Kasumi-1 (cell line): ENCODE measurements at regions not wholly inside any gene's neighbourhood (a gene's known extent, or its start where the extent isn't known, plus 50 kb on each side); places are given as distances from the start of the nearest gene placed in this dataset.
A peak's percentile ranks its signal among the peaks of the same experiment; 100 is the strongest.

Source experiments
- DNase-seq, 2 experiments: peaks; one replicate each; lab custom pipeline; 2025; lab: John Stamatoyannopoulos, UW

DNA sequence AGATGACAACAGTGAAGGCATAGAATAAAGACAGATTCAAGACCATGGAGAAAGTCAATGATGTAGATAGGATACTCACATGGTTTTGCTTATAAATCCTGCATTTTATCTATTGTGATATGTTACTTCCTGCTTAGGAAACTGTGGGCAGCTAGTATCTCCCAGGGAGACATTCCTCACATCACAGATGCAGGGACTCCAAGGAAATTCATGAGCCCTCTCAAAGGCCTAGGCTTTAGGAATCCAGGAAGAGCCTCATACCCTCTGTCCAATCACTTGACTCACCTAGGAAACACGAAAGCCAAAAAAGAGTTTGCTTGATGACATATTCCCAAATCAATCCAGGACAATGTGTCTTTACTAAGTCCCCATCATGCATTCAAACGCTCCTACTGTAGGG lies 247.8 kb upstream of the KLHL29 start:
- no peak for DNase-seq

DNA sequence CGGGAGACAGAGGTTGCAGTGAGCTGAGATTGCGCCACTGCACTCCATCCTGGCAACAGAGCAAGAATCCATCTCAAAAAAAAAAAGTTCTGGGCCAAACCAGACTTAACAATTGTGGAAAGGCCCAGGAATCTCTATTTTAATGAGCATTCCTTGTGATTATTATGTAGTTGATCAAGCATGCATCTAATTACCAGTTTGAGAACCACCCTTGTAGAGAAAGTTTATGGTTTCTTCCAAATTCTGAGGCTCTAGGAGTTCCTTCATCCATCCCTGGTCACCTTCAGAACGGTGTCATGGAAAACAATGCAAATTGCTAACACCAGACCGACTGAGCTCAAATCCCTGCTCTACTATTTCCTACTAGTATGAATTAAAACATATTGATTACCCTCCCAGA lies 246.3 kb upstream of the KLHL29 start:
- no peak for DNase-seq

DNA sequence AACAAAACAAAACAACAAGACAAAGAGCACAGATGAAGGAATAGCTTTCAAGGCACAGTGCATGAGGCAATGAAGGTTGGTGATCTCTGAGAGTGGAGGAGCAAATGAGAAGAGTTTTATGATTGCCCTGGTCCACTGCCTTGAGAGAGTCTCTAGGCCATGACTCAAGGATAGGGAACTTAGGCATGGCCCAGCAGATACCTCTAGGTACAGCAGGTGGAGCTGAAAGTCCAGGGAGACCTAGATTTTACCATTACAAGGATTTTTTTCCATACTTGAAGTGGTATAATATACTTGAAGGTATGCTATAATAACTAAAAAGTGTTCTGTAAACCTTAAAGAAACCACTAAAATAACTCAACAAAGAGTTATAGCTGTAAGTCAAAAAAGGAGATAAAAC lies 239.5 kb upstream of the KLHL29 start:
- no peak for DNase-seq

DNA sequence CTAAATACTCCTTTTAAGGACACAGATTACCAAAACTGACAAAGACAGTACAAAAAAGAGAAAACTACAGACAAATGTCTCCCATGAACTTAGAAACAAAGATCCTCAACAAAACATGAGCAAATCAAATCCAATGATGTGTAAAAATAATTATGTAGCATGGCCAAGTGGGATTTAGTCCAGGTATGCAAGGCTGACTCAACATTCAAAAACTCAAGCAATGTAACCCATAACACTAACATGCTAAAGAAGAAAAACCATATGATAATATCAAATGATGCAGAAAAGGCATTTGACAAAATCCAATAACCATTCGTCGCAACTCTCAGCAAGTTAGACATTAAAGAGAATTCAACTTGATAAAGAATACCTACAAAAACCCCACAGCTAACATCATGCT lies 239.0 kb upstream of the KLHL29 start:
- no peak for DNase-seq

DNA sequence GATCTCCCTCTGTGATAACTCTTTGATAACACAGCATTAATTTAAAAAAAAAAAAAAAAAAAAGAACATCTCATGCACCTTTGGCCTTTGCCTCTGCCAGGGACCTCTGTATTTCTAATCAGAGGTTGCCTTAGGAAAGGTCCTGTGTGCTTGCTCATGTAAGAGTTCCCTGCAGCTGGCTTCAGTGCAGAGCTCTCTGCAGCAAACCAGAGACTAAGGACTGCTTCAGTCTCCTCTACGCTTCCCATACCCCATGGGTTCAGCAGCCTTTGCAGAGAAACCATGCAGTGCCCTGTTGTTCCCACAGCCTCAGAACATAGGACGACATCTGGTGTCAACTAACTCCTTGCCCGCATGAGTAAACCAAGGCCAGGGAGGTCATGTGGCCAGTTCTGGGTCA lies 236.6 kb upstream of the KLHL29 start:
- no peak for DNase-seq

DNA sequence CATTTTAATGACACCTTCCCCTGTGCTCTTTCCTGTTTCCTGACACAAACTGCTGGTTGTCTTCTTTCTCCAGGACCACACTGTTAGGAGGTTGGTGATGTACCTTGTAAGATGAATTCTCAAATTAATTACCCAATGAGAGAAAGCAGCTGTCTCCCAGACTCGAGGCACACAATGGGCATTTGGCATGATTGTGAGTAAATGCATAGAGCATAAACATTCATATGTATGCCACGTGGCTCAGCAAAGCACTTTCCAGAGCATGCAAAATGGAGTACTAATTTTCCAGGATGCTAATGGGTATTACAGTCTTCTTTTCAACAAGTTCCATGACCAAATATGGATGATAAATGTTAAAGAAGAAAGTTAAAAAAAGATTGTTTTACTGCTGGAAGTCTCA lies 235.2 kb upstream of the KLHL29 start:
- DNase-seq: no peak

DNA sequence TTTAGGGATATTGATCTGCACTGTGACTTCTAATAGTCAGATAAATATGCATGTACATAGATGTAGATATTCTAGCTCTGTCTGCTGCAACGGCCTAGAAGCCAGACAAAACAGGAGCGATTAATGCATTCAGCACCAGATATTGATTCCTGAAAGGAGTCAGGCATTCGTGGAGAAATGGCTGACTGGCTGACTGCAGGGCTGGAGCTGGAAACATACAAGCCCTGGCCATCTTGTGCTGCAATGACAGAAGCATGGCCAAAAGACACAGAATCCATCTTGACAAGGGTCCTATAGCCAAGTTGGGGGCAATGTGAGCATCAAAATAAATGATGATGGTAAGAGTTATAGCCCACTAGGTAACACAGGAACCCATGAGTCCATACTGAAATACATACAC lies 231.5 kb upstream of the KLHL29 start:
- DNase-seq: no peak

DNA sequence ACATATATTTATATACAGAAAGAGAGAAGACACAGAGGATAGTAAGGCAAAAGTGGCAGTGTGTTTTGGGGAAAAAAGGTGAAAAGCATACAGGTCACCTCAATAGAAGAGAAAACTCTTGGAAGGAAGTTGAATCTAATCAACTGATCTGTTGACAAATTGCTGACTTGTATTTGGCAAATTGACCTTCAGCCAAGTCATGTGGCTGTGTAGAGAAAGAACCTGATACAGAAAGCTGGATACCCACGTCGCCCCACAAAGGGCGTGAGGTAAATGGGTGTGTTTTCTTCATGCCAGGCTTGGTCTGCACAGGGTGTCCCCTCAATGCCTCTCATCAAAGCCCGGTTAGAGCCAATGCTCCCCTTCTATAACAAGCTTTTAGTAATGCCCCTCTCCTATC lies 230.0 kb upstream of the KLHL29 start:
- no peak for DNase-seq

DNA sequence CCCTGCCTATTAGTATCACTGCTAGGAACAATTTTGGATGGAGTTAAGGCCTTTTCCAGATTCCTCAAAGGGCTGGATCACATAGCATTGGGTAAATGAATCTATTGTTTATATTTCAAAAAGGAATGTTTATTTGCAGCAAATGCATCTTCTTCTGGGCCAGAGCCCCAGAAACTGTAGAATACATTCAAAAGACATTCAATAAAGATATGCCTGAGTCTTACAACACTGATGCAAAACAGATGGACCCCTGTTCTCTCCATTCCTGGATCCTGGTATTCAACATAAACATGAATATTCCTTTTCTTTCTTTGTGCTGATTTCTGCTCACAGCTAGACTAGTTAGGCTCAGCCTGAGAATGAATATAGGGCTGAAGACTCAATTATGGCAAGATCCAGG lies 227.2 kb upstream of the KLHL29 start:
- DNase-seq: no peak

DNA sequence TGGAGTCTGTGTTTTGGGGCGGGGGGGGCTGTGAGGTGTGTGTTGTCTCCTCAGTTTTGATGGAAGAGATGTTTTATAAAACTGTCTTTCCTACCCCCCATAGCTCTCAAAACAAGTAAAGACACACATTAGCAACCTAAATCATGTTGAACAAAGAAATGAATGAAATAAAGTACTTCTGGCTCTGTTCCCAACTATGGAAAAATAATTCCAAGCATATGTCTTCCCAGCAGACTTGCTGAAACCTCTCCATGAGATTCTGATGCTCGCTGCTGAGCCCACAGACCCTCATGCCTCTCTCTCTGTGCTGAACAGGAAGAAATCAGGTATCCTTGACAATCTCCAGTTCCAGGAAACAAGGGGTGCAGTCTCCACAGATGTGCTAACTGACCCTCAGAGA lies 226.7 kb upstream of the KLHL29 start:
- DNase-seq: no peak

DNA sequence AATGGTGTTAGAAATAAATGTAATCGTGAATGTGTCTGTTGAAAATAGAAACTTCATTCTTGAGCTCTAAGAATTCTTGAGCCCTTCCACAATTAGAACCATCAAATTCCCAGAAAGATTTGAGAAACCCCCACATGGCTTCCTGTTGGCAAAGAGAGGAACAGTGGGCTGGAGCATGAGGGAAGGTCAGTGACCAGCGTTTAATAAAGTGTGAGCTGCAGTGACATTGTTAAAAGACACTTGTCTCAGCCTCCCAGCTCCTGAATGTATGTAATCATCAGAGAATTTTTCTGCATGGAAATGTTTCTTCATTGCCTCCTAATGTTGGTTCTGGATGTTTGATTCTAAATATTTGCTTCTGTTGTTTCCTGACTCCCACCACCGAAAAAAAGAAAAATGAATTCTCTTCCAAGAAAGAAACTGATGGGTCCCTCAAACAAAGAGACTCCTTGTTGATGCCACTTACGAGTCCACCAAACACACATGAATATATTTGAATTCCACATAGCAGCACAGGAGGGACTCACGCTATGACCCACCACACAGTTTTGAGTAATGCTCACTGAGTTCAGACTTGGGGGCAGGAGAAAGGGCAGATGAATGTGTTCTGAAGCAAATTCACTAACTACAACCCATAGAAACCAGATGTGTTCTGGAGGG lies 225.1 kb upstream of the KLHL29 start:
- no peak for DNase-seq

DNA sequence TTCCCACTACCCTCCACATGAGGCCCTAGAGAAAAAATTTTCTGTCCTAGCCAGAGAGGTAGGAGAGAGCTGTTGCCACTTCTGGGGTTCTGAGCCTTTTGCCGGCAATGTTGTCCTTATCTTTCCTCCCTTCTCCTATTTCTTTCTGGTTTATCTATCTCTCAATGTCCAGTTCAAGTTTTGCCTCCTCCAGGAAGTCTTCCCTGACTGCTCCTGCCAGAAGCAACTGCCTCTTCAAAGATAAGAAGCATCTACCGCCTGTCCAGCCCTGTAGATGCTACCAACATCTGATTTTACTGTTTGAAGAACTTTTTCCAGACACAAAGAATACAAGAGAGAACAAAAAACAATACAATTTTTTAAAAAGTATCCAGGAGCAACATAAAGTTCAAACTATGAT lies 220.8 kb upstream of the KLHL29 start:
- no peak for DNase-seq

DNA sequence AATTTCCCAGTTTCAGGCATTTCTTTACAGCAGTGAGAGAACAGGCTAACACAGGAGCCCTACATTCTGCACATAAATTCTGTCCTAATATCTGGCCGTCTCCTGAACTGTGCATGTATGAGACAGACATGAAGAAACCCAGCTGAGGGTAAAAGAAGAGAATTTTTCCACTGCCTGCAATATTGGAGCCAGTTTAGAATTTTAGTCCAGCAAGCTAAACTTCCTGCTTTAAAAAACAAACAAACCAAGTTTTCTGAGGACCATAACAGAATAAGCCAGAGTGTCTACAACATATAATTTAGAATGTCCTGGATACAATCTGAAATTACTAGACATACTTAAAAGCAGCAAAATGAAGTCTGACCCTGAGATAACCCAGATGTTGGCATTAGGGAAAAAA lies 215.1 kb upstream of the KLHL29 start:
- no peak for DNase-seq

DNA sequence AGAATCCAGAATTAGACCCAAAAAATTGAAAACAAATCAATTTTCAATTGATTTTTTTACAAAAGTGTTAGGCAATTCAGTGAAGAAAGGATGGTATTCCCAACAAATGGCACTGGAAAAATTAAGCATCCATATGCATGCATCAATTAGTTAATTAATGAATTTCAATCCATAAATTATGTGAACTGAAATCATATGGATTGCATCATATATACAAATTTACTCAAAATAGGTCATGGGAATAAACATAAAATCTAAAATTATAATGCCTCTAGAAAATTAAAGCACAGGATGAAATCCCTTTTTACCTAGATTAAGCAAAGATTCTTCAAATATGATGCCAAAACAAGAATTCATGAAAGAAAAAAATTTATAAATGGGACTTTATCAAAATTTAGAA lies 213.9 kb upstream of the KLHL29 start:
- no peak for DNase-seq

DNA sequence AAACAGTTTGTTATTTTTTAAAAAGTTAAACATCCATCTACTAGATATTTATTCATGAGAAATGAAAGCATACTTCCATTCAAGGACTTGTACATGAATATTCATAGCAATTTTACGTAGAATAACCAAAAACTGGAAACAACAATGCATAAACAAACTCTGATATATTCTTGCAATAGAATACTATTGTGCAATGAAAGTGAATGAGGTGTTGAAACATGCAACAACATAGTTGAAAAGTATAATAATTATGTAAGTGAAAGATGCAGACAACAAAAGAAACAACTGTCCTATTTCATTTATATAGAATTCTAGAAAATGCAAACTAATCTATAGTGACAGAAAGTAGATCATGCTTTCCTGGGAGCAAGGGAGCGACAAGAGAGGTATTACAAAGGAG lies 206.6 kb upstream of the KLHL29 start:
- no peak for DNase-seq

DNA sequence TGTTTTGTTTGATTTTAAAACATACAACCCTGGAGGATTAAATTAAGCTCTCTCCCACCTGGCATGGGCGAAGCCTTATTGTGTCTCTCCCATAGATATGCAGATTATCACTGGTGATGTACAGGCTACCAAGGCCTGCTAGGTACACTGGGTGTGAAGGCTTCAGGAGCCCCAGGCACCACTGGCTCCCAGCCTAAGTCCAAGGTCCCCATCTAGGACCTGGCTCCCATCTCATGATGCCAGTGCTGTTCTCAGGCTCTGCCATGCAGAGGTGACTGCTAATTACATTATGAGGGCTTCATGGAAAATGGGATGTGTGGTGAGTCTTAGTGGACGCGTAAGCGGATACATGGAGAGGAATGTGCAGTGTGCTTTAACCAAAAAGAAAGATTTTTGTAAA lies 201.2 kb upstream of the KLHL29 start:
- no peak for DNase-seq

DNA sequence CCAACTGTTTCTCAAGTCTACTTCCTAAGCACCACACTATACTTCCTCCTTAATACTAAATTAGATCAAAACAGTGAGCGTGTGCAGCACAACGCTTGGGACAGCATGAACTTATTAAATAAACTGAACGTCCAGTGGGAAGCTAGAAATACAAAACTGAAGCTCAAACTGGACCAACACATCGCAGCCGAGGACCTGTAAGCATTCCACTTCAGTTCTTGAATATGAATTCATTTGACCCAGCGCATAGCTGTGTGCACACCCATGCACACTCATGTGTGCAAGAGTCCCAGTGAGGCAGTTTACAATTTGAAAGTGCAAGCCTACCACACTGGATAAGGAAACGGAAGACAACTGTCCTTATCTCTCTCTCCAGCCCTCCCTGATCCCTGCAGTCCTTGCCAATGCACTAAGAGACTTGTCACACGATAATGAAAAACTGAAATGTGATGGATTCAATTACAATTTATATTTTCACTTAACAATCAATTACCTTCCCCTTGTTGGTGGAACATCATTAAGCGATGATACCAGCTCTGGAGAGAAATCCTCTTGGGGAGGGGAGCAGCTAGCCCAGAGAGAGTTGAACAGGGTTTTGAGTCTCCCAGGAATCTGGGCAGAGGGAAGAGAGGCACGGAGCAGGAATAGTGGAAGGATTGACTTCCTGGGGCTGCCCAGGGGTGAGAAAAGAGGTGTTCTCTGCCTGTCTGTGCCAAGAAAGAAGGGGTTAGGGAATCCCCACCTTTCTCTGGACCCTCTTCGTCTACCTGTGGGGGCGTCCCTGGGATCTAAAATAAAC lies 186.5 kb upstream of the KLHL29 start:
- peak in 1 of 2 experiments; percentile 1 for DNase-seq

DNA sequence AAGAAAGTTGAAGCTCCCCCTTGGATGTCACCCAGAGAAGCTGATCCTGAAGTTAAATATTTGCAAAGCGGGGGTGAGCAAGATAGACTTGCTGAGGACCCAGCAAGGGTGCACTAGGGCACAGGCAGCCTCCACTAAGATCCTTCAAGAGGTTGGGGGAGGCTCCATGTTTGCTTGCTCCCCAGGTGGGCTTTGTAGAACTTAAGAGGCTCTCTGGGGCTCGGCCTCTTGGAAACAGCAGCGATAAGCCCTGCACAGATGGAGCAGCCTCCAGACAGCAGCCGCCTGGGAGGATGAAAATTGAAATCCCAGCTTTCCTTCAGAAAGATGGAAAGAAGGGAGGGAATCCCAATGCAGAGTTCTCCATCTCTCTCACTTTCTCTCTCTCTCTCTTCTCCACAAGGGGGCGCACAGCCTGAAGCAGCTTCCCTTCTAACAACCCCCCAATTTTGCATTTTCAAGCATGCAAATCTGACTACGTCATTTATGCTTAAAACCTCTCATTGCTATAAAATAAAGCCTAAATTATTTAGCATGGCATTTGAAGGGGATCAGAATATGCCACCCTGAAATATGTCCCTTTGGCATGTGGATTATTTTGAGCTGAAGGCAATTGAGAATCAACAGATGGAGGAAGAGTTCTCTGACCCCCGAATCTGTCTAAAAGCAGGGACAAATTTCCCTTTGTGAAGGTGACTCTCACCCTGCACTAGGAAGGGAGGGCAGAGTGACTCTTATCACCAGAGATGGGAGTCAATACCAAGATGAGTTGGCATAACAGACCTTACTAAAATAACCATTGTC lies 185.7 kb upstream of the KLHL29 start:
- DNase-seq: peak in 1 of 2 experiments; percentile 22

DNA sequence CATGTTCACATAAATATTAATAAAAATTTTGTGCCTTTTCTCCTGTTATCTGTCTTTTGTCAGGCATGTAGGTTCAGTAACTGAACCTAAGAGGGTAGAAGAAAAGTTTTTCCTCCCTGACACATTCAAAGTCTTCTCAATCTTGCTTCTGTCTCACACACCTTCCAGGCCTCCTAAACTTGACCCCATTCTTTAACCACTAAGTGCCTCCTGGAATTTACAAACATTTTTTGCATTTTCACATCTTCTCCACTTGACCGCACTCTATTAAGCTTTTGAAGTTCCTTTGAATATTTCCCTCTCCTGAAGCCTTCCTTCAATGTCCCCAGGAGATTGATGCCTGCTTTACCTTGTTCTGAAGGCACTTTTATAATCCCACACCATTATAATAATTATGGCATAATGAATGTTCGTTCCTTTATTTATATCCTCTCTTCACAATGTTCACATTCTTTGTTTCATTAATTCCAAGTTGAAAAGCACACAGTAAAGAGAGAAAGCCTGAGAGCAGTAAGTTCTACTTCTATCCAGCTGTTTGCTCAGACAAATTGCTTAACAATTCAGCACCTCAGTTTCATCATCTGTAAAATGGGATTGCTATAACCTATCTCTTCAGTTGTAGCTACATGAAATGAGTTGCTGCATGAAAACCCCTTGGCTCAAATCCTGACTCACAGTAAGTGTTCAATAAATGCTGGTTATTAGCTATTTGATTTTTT lies 184.8 kb upstream of the KLHL29 start:
- no peak for DNase-seq

DNA sequence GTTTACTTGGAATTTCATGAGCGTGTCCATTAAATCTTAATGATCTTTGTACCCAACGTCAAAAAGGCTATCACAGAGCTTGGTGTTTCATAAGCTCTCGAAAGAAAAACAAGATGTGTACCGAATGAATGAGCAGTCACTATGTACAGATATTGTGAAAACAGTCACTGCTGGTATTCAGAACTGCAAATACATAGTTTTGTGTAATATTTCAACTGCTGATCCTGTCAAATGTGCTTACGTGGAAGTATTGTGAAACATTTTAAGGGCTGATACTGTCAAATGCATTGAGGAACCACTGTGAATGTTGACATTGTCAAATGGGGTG lies 184.2 kb upstream of the KLHL29 start:
- DNase-seq: no peak

DNA sequence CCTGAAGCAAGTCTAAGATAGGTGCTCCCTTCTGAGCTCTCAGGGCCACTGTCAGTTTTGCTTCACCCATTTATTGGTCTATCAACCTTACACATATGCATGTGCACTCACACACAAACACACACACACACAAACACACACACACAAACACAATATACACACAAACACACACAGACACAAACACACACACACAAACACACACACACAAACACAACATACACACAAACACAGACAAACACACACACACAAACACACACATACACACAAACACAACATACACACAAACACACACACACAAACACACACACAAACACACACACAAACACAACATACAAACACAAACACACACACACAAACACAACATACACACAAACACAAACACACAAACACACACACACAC lies 181.6 kb upstream of the KLHL29 start:
- no peak for DNase-seq

DNA sequence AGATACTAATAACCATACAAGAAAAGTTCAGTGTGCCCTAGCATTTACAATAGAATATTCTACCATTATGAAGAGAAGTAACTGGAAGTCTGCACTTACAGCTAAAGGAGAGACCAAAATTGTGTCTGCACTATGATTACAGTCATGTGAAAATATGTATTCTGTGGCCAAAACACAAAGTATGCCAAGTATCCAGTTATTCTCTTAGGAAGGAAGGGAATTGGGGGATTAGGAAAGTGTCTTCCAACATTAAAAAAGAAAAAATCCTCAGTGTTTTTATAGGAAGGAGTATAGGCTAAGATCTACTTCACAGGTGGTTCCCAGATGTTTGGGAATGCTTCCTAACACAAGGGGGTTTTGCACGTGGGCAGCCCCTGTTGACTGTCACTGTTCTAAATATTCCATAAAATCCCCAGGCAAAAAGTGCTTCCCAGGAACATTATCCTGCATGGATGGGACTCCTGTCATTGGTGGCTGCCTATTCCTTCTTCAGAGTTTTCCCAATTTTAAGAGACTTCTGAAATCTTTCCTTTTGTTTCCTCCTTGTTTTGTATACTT lies 180.2 kb upstream of the KLHL29 start:
- DNase-seq: no peak
